Duodenal mucosa (tissue), 2 donors: ENCODE measurements at regions not wholly inside any gene's neighbourhood (a gene's known extent, or its start where the extent isn't known, plus 50 kb on each side); places are given as distances from the start of the nearest gene placed in this dataset.
"Not testable (repeated sequence)": the region's sequence is repeated elsewhere in the genome, so short reads cannot be mapped to it uniquely, and the experiment has no call there.

Experiments used
- H3K27ac ChIP-seq: one replicate; pipeline ENCODE4 v1.7.0; 2013; ENCODE audit warnings: low read depth, low read length
- H3K27me3 ChIP-seq, 2 donors: one replicate each; pipeline ENCODE4 v1.7.0; 2013; ENCODE audit warnings: low read length in 2 of 2, control low read depth in 1 of 2; ENCODE audit not compliant: insufficient read depth in 2 of 2, control insufficient read depth in 1 of 2
- H3K36me3 ChIP-seq, 2 donors: one replicate each; pipeline ENCODE4 v1.7.0; 2013; ENCODE audit warnings: low read length in 2 of 2, control low read depth in 1 of 2; ENCODE audit not compliant: insufficient read depth in 2 of 2, control insufficient read depth in 1 of 2
- H3K4me1 ChIP-seq, 2 donors: one replicate each; pipeline ENCODE4 v1.7.0; 2013; ENCODE audit warnings: low read length in 2 of 2, control low read depth in 1 of 2; ENCODE audit not compliant: insufficient read depth in 2 of 2, control insufficient read depth in 1 of 2
- H3K4me3 ChIP-seq, 2 donors: one replicate each; pipeline ENCODE4 v1.7.0; 2013; ENCODE audit warnings: low read length in 2 of 2, low read depth in 1 of 2
- H3K9ac ChIP-seq, 2 donors: one replicate each; pipeline ENCODE4 v1.7.0; 2013; ENCODE audit warnings: low read length in 2 of 2, low read depth in 1 of 2
- H3K9me3 ChIP-seq, 2 donors: one replicate each; pipeline ENCODE4 v1.7.0; 2013; ENCODE audit warnings: low read length in 2 of 2, control low read depth in 1 of 2; ENCODE audit not compliant: control insufficient read depth in 1 of 2

DNA sequence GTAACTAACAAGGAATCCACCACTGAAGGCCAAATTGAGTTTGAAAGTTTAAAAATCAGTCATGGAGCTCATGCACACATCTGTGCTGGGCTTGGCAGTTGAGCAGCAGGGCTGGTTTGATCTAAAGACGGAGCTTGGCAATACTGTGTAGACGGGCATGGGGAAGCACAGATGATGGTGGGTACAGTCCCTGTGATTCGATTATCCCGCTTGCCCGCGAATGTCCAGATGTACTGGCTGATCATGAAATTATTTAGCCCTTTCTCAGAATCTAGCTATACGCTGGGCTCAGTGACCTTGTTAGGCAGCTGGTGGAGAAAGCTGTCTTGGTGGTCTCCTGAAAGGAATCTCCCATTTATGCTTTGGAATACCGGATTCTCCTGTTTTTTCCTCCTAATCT is 74.8 kb upstream of the SOX11 start:
- Histone ChIP-seq H3K27ac (no peak overlapping the region), H3K4me3 (no peak overlapping the region), H3K9ac (no peak overlapping the region), H3K27me3 (no peaks in the 10 kb centered on the region), H3K36me3 (no peaks in the 10 kb centered on the region), H3K9me3 (peaks cover 4 to 5% of the 10 kb centered on the region in 2 donors), H3K4me1 (no peaks in the 10 kb centered on the region)

DNA sequence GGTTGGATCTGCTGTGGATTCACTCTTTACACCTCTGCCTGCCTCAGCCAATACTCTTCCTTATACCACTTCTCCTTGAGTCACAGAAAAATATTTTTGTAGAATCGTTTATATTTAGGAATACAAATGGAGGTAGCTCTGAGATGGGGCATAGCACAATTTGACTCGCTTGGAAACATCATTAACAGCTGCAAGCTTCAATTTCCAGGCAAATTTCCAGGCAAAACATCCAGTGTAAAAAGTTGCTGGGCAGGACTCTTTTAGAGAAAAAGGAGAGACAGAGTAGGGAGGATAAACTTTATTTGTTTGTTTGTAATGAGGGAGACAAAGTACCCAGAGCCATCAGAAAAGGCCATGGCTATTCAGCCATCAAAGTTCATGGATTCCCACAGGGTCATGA is 74.4 kb upstream of the SOX11 start:
- Histone ChIP-seq H3K4me3 (no peak overlapping the region), H3K9ac (no peak overlapping the region), H3K9me3 (peaks cover 3 to 9% of the 10 kb centered on the region in 2 donors), H3K27ac (no peak overlapping the region), H3K36me3 (no peaks in the 10 kb centered on the region), H3K4me1 (no peaks in the 10 kb centered on the region), H3K27me3 (no peaks in the 10 kb centered on the region)

DNA sequence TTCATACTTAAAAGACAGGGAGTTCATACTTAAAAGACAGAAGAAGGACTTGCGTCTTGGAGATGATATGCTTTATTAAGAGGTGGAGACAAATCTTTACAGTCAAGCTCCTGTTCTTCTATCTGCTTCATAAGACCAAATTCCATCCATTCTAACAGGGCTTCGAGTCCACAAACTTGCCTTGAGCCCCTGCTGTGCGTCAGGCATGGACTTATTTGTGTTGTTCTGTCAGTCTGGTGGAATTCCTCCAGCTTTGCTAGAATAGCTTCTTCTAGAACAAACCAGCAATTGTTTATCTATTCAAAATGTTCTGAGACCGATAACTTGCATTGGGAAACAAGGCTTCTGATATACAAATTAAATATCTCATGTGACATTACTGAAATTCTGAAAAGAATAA is 73.9 kb upstream of the SOX11 start:
- no peak overlapping the region for H3K4me3 ChIP-seq
- H3K36me3 ChIP-seq: no peaks in the 10 kb centered on the region
- no peak overlapping the region for H3K27ac ChIP-seq
- peaks cover 0 to 9% of the 10 kb centered on the region in 2 donors for H3K9me3 ChIP-seq
- no peaks in the 10 kb centered on the region for H3K4me1 ChIP-seq
- H3K27me3 ChIP-seq: no peaks in the 10 kb centered on the region
- no peak overlapping the region for H3K9ac ChIP-seq

DNA sequence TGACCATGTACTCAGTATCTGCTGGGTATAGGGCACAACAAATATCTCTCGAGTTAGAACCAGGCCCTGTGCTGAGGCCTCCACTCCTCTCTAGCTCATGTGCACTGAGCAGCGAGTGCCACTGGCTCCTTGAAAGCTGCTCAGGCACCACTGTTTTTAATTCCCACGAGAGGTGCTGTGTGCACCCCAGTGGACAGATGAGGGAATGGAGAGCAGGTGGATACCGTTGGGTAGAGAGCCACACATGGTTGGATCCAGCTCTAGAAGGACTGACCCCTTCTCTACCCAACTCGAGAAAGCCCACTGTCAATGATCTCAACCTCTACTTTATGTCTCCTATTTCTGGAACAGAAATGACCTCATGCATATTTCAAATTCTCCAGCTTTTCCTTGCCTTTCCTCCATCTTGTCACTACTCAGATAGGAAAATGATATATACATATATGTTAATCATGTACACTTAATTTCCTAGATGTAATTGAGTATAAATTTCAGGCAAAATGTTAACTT is 66.6 kb upstream of the SOX11 start:
- not testable (repeated sequence) for H3K9me3 ChIP-seq, H3K27me3 ChIP-seq, H3K9ac ChIP-seq, H3K27ac ChIP-seq, H3K4me3 ChIP-seq, H3K36me3 ChIP-seq, H3K4me1 ChIP-seq

DNA sequence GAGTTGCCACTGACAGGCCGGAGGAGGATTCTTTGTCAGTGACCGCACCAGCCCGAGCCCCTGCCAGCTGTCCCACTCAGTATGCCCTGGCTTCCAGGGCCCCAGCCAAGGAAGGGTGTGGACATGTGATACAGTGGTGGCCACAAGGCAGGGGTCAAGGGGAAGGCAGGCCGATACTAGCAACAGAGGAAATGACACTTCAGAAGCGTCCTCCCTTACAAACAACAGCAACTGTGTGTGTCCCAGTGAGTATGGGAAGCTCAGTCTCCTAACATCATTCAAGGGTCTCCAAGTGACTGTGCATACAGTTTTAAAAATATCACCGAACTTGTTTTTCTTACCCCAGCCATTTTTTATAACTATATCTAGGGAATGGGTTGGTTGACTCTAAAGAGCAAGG is 63.7 kb upstream of the SOX11 start:
- H3K9ac ChIP-seq, H3K27ac ChIP-seq, H3K9me3 ChIP-seq: not testable (repeated sequence)

DNA sequence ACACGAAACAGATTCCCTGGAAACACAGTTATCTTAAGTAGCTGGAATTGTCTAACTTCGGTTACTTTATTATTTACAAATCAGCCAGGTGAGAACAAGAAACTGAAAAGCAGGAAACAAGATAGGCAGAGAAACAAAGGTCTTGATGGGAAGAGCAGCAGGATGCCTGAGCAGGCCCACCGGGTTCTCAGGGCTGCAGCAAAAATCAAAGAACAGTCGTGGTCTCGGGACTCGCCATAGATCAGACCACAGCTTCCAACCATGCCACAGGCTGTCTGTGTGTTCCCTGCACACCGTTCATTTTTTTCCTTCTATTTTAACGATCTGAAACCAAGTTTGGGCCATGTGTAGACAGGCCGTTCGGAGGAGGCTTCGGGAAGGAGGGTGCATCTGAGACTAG is 62.7 kb upstream of the SOX11 start:
- not testable (repeated sequence) for H3K27ac ChIP-seq, H3K27me3 ChIP-seq, H3K9ac ChIP-seq, H3K4me3 ChIP-seq, H3K36me3 ChIP-seq, H3K4me1 ChIP-seq, H3K9me3 ChIP-seq

More for the DNA sequence above, 63.7 kb upstream of the SOX11 start:
- not testable (repeated sequence) for H3K36me3 ChIP-seq, H3K4me3 ChIP-seq, H3K27me3 ChIP-seq, H3K4me1 ChIP-seq

DNA sequence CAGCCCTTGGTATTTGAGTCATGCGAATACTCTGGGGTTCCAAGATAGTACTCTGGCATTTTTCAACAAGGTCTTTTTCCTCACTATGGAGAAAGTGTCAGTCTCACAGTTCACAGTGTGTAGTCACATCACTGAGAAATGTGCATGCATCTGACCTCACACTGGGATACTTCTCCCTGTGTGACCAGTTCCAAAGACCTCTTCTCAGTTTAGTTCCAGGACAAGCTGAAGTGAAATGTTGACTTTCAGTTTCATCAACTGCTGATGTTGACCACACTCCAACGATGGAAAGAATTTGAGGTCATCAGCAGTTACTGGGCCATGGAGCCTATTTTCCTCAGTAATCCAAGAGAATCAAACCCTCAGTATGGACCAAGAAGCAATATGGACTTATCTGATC is 55.1 kb upstream of the SOX11 start:
- not testable (repeated sequence) for H3K4me3 ChIP-seq, H3K9ac ChIP-seq, H3K4me1 ChIP-seq, H3K36me3 ChIP-seq, H3K27me3 ChIP-seq, H3K27ac ChIP-seq, H3K9me3 ChIP-seq
